ENCODE measurements at regions not wholly inside any gene's neighbourhood (a gene's known extent, or its start where the extent isn't known, plus 50 kb on each side); places are given as distances from the start of the nearest gene placed in this dataset.

DNA sequence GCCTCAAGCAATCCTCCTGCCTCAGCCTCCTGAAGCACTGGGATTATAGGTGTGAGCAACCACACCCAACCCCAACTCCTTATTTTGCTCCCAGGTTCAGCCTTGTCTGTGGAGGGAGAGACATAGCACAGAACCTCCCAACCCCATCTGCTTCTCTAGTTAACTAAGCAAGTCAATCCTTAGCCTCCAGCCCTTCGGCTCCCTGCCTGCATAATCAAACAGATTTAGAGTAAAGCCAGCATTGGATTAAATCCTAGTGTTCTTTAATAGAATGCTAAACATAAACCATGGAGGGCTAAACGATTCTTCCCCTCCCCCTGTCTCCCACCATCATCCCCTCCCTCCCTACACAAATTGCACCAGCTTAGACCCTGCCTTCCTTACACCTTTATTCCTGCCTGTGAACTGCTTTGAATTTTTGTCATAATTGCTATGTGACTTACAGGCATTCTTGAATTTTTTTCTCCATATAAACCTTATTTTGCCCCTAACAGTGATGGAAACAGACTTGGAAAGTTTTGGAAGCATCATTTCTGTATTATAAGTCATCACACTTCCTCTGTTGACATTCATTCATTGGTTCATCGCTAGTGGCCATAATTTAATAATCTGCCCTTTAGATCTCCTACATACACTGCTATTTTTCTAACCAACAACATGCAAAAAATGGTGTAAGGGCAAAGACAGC is 72.6 kb upstream of the TOMM7 start:
- Histone ChIP-seq H3K27me3 (no peaks in the 10 kb centered on the region), H3K4me1 (no peaks in the 10 kb centered on the region), H3K36me3 (no peaks in the 10 kb centered on the region), H3K4me3 (ENCODE audit: low read depth, low read length) (no peak overlapping the region), H3K9me3 (no peaks in the 10 kb centered on the region)
- no peak for DNase-seq
- TF ChIP-seq, protein P1, sequence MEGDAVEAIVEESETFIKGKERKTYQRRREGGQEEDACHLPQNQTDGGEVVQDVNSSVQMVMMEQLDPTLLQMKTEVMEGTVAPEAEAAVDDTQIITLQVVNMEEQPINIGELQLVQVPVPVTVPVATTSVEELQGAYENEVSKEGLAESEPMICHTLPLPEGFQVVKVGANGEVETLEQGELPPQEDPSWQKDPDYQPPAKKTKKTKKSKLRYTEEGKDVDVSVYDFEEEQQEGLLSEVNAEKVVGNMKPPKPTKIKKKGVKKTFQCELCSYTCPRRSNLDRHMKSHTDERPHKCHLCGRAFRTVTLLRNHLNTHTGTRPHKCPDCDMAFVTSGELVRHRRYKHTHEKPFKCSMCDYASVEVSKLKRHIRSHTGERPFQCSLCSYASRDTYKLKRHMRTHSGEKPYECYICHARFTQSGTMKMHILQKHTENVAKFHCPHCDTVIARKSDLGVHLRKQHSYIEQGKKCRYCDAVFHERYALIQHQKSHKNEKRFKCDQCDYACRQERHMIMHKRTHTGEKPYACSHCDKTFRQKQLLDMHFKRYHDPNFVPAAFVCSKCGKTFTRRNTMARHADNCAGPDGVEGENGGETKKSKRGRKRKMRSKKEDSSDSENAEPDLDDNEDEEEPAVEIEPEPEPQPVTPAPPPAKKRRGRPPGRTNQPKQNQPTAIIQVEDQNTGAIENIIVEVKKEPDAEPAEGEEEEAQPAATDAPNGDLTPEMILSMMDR (IDR thresholded peaks at IDR 0.05; ENCODE audit: low read depth, low read length), result no peak

DNA sequence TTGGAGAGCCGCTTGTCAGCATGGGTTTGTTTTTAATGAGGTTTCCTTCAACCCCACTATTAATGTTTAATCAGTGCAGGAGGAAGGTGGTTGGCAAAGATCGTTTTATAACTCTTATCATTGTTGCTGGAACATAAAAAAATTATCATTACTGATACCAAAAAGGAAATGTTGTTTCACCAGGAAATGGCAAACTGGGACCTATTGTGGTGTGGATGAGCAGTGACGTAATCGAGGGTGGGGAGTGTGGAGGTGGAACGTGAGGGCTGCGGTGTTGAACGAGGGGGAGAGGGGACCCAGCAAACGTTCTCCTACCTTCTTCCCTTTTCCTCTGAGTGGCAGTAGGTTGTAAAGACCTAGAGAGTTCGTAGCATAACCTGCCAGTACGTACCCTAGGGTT is 71.9 kb upstream of the TOMM7 start:
- 0 out of 2 replicates have a peak, but pooled peaks cover 3% of the 10 kb centered on the region for H3K27me3 ChIP-seq
- DNase-seq, result no peak
- no peaks in the 10 kb centered on the region for H3K9me3 ChIP-seq

DNA sequence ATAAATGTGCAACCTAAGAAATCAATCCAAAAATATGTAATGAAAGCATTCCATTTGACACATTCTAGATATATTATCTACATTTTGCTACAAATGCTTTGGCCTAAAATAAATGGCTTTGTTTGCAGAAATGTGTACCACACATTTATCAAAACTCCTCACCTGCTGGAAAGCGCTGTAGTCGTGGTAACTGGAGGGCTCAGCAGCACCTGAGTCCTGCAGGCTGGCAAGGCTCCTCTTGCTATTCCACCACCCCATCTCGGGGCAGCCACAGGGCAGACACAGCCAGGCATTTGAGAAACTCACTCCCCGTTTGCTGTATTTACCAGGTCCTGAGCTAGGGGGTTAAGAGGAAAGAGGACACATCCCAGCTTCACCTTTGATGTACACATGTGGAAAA is 68.1 kb upstream of the TOMM7 start:
- no peaks in the 10 kb centered on the region for H3K4me1 ChIP-seq
- peaks cover 9% of the 10 kb centered on the region; the same call in 1 of the 2 replicates for H3K27me3 ChIP-seq

More for the DNA sequence above, 71.9 kb upstream of the TOMM7 start:
- Histone ChIP-seq H3K36me3 (no peaks in the 10 kb centered on the region), H3K4me1 (no peaks in the 10 kb centered on the region), H3K4me3 (ENCODE audit: low read depth, low read length) (no peak overlapping the region)
- TF ChIP-seq, protein P1 (IDR thresholded peaks at IDR 0.05; ENCODE audit: low read depth, low read length), result no peak

DNA sequence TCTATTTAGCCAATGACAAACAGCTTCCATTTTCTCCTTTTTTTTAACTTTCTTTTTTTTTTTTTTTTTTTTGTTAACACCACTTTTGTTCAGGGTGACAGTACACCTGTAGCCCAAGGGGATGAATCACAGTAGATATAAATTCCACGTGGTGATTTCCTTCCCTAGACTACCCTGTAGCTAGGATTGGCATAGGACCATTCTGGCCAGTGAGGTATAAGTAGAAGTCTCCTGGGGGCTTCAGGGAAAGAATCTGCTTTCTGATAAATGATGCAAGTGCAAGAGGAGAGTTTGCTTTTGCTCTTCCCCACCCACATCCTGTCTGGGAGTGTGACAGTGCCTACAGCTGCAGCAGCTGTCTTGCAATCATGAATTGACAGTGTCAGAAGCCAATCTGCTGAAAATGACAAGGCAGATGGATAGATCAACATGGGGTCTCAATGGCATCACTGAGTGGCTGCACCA is 63.2 kb upstream of the TOMM7 start:
- TF ChIP-seq, protein P1 (IDR thresholded peaks at IDR 0.05; ENCODE audit: low read depth, low read length), result no peak
- Histone ChIP-seq H3K27me3 (peaks cover 14% of the 10 kb centered on the region), H3K9me3 (no peaks in the 10 kb centered on the region), H3K4me1 (no peaks in the 10 kb centered on the region), H3K36me3 (no peaks in the 10 kb centered on the region), H3K4me3 (ENCODE audit: low read depth, low read length) (no peak overlapping the region)
- peak; percentile 15 for DNase-seq

More for the DNA sequence above, 68.1 kb upstream of the TOMM7 start:
- no peak for DNase-seq
- no peak overlapping the region for H3K4me3 ChIP-seq (ENCODE audit: low read depth, low read length)
- H3K36me3 ChIP-seq, result no peaks in the 10 kb centered on the region
- H3K9me3 ChIP-seq, result no peaks in the 10 kb centered on the region
- TF ChIP-seq, protein P1 (IDR thresholded peaks at IDR 0.05; ENCODE audit: low read depth, low read length), result no peak

DNA sequence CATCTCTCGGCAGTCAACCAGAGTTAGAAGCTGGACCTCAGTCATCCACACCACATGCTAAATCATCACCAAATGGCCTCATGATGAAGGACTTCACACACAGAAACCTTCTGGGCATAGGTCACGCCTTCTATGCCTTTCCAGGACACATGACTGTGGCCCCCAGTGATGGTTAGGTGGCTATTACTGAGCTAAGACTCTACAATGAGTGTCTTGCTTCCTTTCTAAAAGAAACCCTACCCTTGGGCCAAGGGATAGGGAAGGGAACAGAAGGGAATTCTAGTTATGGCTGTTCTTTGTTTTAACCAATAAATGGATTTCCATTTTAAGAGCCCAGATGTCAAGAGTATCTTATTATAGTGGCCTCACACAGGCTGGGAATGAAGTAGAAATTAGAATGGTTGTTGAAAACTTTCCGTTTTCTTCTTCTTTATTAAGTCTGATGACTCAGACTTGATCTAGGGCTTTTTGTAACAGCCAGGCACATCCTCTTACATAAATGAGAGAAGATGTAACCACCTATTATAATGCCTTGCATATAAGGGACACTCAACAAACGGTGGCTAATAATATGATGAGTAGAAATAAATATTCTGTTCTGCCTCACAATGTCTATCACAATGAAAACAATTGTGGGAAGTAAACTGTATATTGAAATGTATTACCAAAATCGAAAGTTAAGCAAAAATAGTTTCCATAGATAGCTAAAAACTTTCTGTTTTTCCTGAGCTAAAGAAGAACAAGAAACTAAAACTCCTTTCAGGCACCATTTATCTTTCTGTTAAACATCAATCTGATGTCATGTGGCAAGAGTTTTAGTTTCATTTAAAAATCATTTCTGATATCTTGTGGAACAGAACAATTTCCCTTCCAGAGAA is 62.5 kb upstream of the TOMM7 start:
- Histone ChIP-seq H3K4me3 (ENCODE audit: low read depth, low read length) (no peak overlapping the region), H3K27me3 (peaks cover 13% of the 10 kb centered on the region), H3K9me3 (no peaks in the 10 kb centered on the region), H3K36me3 (no peaks in the 10 kb centered on the region), H3K4me1 (no peaks in the 10 kb centered on the region)
- DNase-seq, result no peak
- TF ChIP-seq, protein P1 (IDR thresholded peaks at IDR 0.05; ENCODE audit: low read depth, low read length), result no peak

All from BE2C (cell line).